ENCODE measurements at regions not wholly inside any gene's neighbourhood (a gene's known extent, or its start where the extent isn't known, plus 50 kb on each side); places are given as distances from the start of the nearest gene placed in this dataset.

DNA sequence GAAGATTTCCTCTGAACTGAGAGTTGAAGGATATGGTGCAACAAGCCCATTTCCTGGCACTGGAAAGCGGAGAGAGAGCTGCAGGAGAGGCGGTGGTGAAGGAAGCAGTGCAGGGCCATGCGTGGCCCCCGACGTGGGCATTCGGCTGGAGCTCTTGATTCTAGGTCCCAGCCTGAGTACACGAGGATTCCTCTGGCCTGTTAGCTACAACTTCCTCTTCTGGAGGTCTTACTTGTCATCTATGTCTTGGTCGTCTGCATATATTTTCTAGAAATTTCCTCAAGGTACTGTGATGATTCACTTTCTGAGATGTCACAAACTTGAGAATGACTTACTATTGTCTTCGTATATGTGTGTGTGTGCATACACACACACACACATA lies 59.2 kb upstream of the JAZF1 start:
- TF ChIP-seq CHD4 (IDR thresholded peaks at IDR 0.05; ENCODE audit: borderline replicate concordance) (no peak), POLR2A (IDR thresholded peaks at IDR 0.05; ENCODE audit: low read length) (no peak), CHD2 (IDR thresholded peaks at IDR 0.05; ENCODE audit: low read length, partially characterized antibody) (no peak), CBX2 (IDR thresholded peaks at IDR 0.05; ENCODE audit: borderline replicate concordance, low read depth) (no peak), RFX5 (IDR thresholded peaks at IDR 0.05) (no peak), MAX (IDR thresholded peaks at IDR 0.05) (no peak), BHLHE40 (IDR thresholded peaks at IDR 0.05; ENCODE audit: low read depth, low read length) (no peak)
- TF ChIP-seq, protein P1, sequence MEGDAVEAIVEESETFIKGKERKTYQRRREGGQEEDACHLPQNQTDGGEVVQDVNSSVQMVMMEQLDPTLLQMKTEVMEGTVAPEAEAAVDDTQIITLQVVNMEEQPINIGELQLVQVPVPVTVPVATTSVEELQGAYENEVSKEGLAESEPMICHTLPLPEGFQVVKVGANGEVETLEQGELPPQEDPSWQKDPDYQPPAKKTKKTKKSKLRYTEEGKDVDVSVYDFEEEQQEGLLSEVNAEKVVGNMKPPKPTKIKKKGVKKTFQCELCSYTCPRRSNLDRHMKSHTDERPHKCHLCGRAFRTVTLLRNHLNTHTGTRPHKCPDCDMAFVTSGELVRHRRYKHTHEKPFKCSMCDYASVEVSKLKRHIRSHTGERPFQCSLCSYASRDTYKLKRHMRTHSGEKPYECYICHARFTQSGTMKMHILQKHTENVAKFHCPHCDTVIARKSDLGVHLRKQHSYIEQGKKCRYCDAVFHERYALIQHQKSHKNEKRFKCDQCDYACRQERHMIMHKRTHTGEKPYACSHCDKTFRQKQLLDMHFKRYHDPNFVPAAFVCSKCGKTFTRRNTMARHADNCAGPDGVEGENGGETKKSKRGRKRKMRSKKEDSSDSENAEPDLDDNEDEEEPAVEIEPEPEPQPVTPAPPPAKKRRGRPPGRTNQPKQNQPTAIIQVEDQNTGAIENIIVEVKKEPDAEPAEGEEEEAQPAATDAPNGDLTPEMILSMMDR (IDR thresholded peaks at IDR 0.05), result no peak

All from A549 (cell line).